ENCODE measurements at regions not wholly inside any gene's neighbourhood (a gene's known extent, or its start where the extent isn't known, plus 50 kb on each side); places are given as distances from the start of the nearest gene placed in this dataset.

- H3K4me2 ChIP-seq (ENCODE audit: low read length) = no peak overlapping the region
Observed at GRCh38 chr3:161989012-161989411, 492.4 kb downstream of the OTOL1 start.

GRCh38 chr3:161990036-161990435, 493.4 kb downstream of the OTOL1 start:
- Histone ChIP-seq H4K20me1 (ENCODE audit: insufficient read depth, low read length) (no peaks in the 10 kb centered on the region), H3K4me1 (ENCODE audit: insufficient read depth, low read length, poor library complexity, severe bottlenecking) (no peaks in the 10 kb centered on the region), H3K4me2 (ENCODE audit: low read length) (no peak overlapping the region), H3K9me2 (ENCODE audit: insufficient read depth, low read length) (no peaks in the 10 kb centered on the region), H3K4me3 (ENCODE audit: low read depth, low read length, poor library complexity, severe bottlenecking) (no peak overlapping the region), H3K27ac (ENCODE audit: low read depth, low read length, poor library complexity, severe bottlenecking) (no peak overlapping the region), H3K36me3 (ENCODE audit: insufficient read depth, low read length) (no peaks in the 10 kb centered on the region), H2AFZ (ENCODE audit: low read length) (no peak overlapping the region), H3K9me3 (ENCODE audit: low read length) (no peaks in the 10 kb centered on the region), H3K79me2 (ENCODE audit: insufficient read depth, low read depth, low read length) (no peaks in the 10 kb centered on the region)
- ChIA-PET CTCF (ENCODE audit: unreplicated experiment) (no interaction called here), POLR2A (no interaction called here)
- intact Hi-C loops (cut with micrococcal nuclease; ENCODE audit: unreplicated experiment) = no loop called here
- no peak for TF ChIP-seq EZH2phosphoT487 (IDR thresholded peaks at IDR 0.05; ENCODE audit: borderline replicate concordance, low read depth, low read length)
- TF ChIP-seq CTCF (conservative IDR thresholded peaks at IDR 0.05; ENCODE audit: low read length) = no peak
- no TSS peak for BruUV-seq (replicated peaks)
- DNase-seq (ENCODE audit: low spot score) = no peak

More at GRCh38 chr3:161989012-161989411, 492.4 kb downstream of the OTOL1 start:
- ChIA-PET POLR2A (no interaction called here), CTCF (ENCODE audit: unreplicated experiment) (no interaction called here)
- BruUV-seq (replicated peaks) = no TSS peak
- Histone ChIP-seq H2AFZ (ENCODE audit: low read length) (no peak overlapping the region), H3K79me2 (ENCODE audit: insufficient read depth, low read depth, low read length) (no peaks in the 10 kb centered on the region), H4K20me1 (ENCODE audit: insufficient read depth, low read length) (no peaks in the 10 kb centered on the region), H3K4me1 (ENCODE audit: insufficient read depth, low read length, poor library complexity, severe bottlenecking) (no peaks in the 10 kb centered on the region), H3K9me3 (ENCODE audit: low read length) (no peaks in the 10 kb centered on the region), H3K9me2 (ENCODE audit: insufficient read depth, low read length) (no peaks in the 10 kb centered on the region), H3K27ac (ENCODE audit: low read depth, low read length, poor library complexity, severe bottlenecking) (no peak overlapping the region), H3K4me3 (ENCODE audit: low read depth, low read length, poor library complexity, severe bottlenecking) (no peak overlapping the region), H3K36me3 (ENCODE audit: insufficient read depth, low read length) (no peaks in the 10 kb centered on the region)
- TF ChIP-seq CTCF (conservative IDR thresholded peaks at IDR 0.05; ENCODE audit: low read length) (no peak), EZH2phosphoT487 (IDR thresholded peaks at IDR 0.05; ENCODE audit: borderline replicate concordance, low read depth, low read length) (no peak)
- intact Hi-C loops (cut with micrococcal nuclease; ENCODE audit: unreplicated experiment) = no loop called here
- DNase-seq (ENCODE audit: low spot score) = no peak

GRCh38 chr3:161991901-161992540, 495.4 kb downstream of the OTOL1 start:
- Histone ChIP-seq H4K20me1 (ENCODE audit: insufficient read depth, low read length) (no peaks in the 10 kb centered on the region), H3K36me3 (ENCODE audit: insufficient read depth, low read length) (no peaks in the 10 kb centered on the region), H3K4me1 (ENCODE audit: insufficient read depth, low read length, poor library complexity, severe bottlenecking) (no peaks in the 10 kb centered on the region), H3K79me2 (ENCODE audit: insufficient read depth, low read depth, low read length) (no peaks in the 10 kb centered on the region), H3K27ac (ENCODE audit: low read depth, low read length, poor library complexity, severe bottlenecking) (no peak overlapping the region), H3K4me3 (ENCODE audit: low read depth, low read length, poor library complexity, severe bottlenecking) (no peak overlapping the region), H3K9me3 (ENCODE audit: low read length) (no peaks in the 10 kb centered on the region), H2AFZ (ENCODE audit: low read length) (no peak overlapping the region), H3K9me2 (ENCODE audit: insufficient read depth, low read length) (no peaks in the 10 kb centered on the region), H3K4me2 (ENCODE audit: low read length) (no peak overlapping the region)
- BruUV-seq (replicated peaks) = no TSS peak
- intact Hi-C loops (cut with micrococcal nuclease; ENCODE audit: unreplicated experiment) = no loop called here
- CTCF ChIA-PET (ENCODE audit: unreplicated experiment) = no interaction called here
- POLR2A ChIA-PET = no interaction called here
- DNase-seq (ENCODE audit: low spot score) = no peak
- TF ChIP-seq CTCF (conservative IDR thresholded peaks at IDR 0.05; ENCODE audit: low read length) = no peak
- no peak for TF ChIP-seq EZH2phosphoT487 (IDR thresholded peaks at IDR 0.05; ENCODE audit: borderline replicate concordance, low read depth, low read length)

All from OCI-LY7 (cell line).